H1 (cell line): ENCODE measurements at regions not wholly inside any gene's neighbourhood (a gene's known extent, or its start where the extent isn't known, plus 50 kb on each side); places are given as distances from the start of the nearest gene placed in this dataset.

Experiments
- GTF2F1 ChIP-seq: IDR thresholded peaks from 2 replicates; pipeline ENCODE4 v1.6.1; 2012; ENCODE audit warnings: low read depth, low read length, improper control_type of control experiment, borderline replicate concordance
- RAD21 ChIP-seq, 2 experiments: IDR thresholded peaks in 1 of 2; conservative IDR thresholded peaks in 1 of 2; 2 replicates each; pipeline ENCODE4 v1.6.1; 2011; ENCODE audit warnings: low read depth in 2 of 2, low read length in 2 of 2, improper control_type of control experiment in 1 of 2, inconsistent platforms in 1 of 2, mild to moderate bottlenecking in 1 of 2, moderate library complexity in 1 of 2
- SIX5 ChIP-seq: IDR thresholded peaks from 2 replicates; pipeline ENCODE4 v1.6.1; 2011; ENCODE audit warnings: mild to moderate bottlenecking, low read depth, low read length
- TAF1 ChIP-seq: IDR thresholded peaks from 2 replicates; pipeline ENCODE4 v1.6.1; 2011; ENCODE audit warnings: mild to moderate bottlenecking, low read depth, low read length
- TAF7 ChIP-seq: optimal IDR thresholded peaks from 2 replicates; pipeline ENCODE3; 2011; ENCODE audit warnings: low read depth, mild to moderate bottlenecking, inconsistent platforms, low read length, moderate library complexity, borderline replicate concordance
- TF ChIP-seq, protein P1 (sequence below): IDR thresholded peaks from 2 replicates; pipeline ENCODE4 v1.6.1; 2012; ENCODE audit warnings: inconsistent platforms

DNA sequence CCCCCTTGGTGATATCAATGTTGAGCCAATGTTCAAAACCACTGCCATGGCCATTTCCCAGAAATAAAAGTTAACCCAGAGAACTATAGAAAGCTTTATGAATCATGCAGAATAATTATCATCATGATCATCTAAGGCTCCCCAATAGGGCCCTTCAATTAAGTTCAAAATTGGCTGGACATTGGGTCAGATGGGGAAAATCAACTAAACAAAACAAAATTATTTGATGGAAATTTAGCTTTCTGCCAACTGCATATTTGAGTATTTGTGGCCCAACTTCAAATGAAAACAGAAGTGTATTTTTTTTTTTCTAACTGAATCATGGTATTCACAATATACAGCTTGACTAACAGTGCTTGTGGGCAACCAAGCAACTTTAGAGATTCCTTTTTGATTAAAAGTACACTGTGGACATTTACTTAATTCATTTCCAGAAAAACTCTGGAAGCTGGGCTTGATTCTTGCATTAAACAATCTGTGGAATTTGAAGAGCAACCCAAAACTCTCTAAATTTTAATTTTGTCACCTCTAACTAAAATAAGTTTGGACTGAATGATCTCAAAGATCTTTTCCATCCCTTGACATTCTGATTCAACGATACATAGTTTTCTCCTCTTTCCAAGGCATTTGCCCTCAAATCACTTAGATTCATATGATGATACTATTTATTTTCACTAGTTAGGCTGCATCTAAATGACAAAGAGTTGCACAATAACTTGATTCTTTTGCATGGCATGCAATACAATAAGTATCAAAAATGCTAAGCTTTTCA, 203.2 kb downstream of the AHR start (continued):
- TF ChIP-seq RAD21 (IDR thresholded peaks at IDR 0.05 in 1 of 2, conservative IDR thresholded peaks at IDR 0.05 in 1 of 2; ENCODE audit: low read depth in 2 of 2, low read length in 2 of 2) (no peak), GTF2F1 (no peak), TAF1 (no peak), SIX5 (no peak), TAF7 (no peak)
- TF ChIP-seq, protein P1, sequence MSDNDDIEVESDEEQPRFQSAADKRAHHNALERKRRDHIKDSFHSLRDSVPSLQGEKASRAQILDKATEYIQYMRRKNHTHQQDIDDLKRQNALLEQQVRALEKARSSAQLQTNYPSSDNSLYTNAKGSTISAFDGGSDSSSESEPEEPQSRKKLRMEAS: no peak
- TF ChIP-seq, all 59 proteins: peak for 0
